NCI-H748 treated with DMSO at 0.1 percent for 48 hours (cell line): ENCODE measurements at regions not wholly inside any gene's neighbourhood (a gene's known extent, or its start where the extent isn't known, plus 50 kb on each side); places are given as distances from the start of the nearest gene placed in this dataset.
"Not testable (repeated sequence)": the region's sequence is repeated elsewhere in the genome, so short reads cannot be mapped to it uniquely, and the experiment has no call there.

Experiments used
- DNase-seq: peaks from one replicate; lab custom pipeline; 2025; lab: John Stamatoyannopoulos, UW

DNA sequence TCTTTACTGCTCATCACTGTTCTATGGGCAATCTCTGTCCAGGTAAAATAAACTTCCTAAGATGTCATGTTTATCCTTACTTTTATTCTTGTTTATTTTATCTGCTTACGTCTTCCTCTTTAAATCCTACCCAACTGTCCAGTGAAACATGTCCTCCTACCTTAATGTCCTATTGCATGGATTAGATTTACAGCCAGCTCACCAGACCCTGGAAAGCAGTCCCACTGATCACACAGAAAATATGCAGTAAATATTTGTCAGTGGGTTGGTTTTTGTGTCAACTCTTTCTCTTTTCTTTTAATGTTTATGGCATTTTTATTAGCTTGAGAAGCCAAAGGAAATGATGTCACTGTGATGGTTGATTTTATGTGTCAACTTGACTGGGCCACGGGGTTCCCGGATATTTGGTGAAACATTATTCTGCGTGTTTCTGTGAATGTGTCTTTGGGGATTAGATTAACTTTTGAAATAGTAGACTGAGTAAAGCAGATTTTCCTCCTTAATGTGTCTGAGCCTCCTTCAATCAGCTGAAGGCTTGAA is 258.3 kb downstream of the SRGAP2C start:
- no peak for DNase-seq

DNA sequence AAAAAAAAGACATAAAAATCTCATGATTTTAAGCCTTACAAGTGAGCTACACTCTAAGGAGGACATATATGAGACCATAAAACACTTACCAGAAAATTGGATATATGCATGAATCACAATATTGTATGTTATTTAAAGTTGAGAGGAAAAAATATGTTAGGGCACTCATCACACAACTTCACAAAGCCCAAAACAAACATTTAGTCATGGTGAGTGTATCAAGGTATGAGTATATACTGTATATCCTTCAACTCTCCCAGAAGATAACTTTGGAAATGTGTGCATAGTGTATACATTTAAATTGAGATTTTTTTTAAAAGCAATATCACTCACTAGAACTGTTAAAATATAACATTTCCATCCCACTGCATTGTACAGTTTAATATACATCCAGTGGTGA is 259.3 kb downstream of the SRGAP2C start:
- no peak for DNase-seq

DNA sequence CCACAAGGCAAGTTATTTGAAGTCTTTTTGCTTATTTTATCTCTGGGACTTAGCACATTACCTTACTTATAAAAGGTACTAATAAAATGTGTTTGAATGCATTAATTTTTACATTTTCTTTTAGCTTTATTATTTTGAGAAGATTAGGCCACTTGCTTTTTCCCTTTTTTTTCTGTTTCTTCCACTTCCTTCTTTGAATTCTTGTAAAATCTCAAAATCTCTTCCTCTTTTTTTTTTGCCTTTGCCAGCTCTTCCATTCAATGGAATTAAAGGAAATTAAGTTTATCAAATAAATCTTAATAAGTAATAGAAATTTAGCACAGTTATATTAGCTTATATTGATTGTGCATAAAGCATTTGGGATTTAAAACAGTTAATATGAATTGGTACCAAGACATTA is 260.9 kb downstream of the SRGAP2C start:
- no peak for DNase-seq

DNA sequence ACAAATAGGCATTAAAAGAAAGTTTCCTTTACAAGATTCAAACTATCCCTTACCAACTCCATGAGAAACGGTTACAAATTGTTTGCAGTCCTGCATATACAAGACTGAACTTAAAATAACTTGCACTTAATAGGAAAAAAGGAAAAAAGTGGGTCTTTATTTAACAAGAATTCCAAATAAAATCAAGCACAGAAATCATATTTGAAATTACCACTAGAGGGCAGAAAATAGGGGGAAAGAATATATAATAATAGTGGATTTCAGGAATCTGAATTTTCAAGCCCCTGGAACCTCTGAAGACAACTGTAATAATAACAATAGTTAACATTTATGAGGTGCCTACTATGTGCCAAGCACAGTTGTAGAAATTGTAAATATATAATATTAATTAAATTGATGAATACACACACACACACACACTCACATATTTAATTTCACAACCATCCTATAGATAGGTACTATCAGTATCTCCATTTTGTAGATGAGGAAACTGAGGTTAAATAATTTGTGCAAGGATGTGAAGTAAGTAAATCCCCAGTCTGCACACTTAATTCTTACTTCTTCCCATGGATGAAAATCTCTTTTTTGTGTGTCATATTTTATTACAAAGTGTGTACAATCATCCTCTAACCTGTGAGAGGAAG is 262.6 kb downstream of the SRGAP2C start:
- peak; percentile 6 for DNase-seq

DNA sequence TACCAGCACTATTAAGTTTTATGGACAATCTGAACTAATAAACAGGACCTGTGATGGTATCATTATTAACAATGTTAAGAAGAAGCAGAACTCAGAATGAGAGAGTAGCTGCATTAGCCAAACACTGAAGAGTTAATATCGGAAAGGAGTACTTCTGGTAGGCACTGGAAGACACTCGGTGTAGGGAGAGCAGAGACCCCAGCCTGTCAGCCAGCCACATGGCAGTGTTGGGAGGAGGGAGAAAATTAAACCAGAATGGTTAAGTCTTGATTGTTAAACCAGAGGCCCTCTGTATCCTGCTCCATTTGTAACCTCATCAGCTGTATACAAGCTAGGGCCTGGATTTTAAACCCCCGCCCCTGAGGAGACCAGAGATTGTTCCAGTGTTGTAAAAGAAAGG is 263.3 kb downstream of the SRGAP2C start:
- not testable (repeated sequence) for DNase-seq

DNA sequence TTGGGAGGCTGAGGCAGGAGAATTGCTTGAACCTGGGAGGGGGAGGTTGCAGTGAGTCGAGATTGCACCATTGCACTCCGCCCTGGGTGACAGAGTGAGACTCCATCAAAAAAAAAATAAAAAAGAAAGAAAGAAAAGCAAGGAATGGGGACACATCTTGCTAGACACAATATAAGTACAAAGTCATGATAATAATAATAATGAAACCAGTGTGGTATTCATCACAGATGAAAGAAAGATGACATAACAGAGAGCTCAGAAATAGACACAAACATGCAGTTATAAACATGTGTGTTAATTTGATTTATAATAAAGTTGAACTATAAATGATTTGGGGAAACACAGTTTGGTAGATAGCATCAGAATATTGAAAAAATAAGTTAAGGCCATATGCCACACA is 264.1 kb downstream of the SRGAP2C start:
- no peak for DNase-seq

DNA sequence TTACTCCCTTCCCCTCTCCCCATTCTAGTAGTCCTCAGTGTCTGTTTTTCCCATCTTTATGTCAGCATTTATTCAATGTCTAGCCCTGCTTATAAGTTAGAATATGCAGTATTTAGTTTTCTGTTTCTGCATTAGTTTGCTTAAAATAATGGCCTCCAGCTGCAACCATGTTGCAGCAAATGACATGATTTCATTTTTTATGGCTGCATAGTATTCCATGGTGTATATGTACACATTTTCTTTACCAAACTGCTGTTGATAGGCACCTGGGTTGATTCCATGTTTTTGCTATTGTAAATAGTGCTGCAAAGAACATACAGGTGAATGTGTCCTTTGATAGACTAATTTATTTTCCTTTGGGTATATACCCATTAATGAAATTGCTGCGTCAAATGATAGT is 267.7 kb downstream of the SRGAP2C start:
- DNase-seq: no peak

DNA sequence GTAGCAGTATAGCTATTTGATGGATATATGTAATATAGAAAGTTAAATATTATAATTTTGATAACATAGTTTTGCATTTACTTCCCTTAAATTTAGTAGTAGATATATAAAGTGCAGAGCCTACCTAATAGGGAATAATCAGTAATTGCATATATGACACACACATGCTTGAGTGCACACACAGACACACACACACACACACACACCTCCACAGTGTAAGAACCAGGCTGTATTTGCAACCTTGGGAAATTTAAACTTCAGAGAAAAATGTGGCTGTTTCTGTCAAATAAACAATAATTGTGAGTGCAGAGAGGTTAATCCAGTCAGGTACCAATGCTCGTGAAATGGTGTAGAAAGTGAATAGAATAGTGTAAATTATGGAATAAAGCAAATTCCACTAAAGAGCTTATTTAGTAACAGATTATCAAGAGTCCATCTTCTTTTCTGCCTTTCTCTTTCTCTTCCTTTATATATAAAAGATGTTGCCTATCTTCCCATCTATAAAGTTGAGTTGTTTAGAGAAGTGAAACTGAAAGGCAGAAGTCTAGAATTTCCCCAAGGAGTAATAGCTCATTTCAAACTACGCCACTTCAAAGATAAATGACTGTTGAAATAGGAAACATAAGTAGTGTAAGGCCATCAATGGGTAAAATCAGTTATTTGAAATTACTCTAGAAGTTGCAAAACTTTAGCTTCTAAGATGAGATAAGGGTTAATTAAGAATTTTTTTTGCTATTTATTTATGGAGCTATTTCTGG is 273.7 kb downstream of the SRGAP2C start:
- DNase-seq: no peak

DNA sequence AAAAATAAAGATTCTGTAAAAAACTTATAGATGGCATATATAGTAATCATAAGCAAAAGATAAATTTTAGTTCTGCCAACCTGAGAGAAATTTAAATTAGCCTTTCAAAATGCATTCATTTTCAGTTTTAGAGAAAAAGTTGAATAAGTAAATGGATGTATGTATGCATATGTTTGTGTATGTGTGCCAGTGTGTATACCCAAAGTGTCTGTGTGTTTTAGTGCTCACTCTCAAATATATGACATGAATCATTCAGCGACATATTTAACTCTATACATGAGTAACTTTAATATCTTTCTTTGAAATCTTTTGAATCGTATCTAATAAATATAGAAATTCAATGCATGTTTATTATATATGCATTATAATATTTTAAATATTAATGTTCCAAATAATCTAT is 274.5 kb downstream of the SRGAP2C start:
- no peak for DNase-seq

DNA sequence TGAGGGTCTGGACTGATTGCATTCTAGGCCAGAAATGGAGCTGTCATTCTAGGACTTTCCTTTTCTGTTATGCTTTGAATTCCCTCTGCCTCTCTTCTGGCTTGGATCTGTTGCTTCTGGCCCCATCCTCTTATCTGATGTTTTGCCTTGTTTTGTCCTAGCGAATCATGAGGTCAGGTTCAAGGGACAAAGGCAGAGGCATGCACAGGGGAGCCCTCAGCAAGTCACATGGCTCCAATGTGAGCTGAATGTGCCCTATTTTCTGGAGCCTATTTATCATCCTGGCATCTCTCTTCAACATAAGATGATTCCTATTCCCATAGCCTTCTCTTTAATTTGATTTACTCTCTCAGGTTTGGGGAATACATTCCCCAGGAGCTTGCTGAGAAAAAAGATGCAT is 284.6 kb downstream of the SRGAP2C start:
- not testable (repeated sequence) for DNase-seq

DNA sequence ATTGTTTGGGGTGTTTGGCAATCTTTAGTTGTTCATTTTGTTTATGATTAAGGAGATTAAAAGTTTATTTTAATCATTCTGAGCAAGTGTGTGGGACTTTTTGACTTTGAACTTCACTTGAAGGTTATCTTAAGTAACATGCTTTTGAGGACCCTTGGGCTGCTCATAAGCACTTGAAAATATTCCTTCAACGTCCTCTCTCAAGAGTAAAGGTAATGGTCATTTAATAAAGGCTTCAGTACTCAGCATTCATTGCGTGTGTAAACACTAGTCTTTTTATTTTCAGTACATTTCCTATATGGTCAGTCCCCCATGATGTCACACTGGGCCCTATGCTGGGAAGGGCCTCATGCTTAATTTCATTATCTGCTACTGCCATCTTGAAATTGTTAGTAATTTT is 285.6 kb downstream of the SRGAP2C start:
- not testable (repeated sequence) for DNase-seq

DNA sequence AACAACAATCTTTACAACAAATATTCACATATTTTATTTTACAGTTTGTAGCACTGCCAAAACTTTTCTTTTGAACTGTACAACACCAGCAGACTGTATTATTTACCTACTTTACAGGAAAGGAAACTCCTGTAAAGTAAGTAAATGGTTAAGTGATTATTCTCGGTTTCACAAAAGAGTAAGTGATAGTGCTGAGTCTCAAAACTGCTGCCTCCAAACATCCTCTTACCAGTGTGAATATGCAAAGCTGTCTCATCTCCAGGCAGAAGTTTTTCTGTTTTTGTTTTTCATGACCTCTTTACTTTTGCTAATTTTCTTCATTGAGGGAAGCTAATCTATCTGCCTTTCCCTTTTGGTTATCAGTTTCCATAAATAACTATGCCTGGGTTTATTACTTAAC is 286.7 kb downstream of the SRGAP2C start:
- no peak for DNase-seq

DNA sequence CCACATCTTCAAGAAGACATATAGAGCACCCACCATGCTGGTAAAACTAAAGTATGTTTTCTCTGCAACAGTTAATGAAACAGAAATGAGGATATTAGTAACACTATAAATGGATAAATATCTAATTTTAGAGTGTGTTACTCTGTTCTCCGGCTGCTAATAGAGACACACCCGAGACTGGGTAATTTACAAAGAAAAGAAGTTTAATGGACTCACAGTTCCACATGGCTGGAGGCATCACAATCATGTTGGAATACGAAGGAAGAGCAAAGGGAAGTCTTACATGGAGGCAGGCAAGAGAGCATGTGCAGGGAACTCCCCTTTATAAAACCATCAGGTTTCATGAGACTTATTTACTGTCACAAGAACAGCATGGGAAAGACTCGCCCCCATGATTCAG is 287.2 kb downstream of the SRGAP2C start:
- no peak for DNase-seq

DNA sequence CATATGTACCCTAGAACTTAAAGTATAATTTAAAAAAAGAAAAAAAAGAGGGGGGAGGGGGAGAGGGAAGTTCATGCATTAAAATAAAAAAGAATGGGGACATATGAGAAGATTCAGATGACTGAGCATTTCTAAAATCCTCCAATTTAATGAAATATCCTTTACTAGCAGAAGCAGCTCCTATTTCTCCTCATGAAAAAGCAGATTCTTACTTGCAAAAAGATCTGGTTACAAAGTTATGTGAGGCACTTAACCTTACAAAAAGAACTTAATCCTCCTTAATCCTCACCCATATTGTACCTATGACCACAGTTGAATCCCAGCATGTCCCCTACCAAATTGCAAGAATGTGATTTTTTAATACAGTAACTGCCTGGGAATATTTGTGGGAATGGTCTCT is 298.5 kb downstream of the SRGAP2C start:
- no peak for DNase-seq

DNA sequence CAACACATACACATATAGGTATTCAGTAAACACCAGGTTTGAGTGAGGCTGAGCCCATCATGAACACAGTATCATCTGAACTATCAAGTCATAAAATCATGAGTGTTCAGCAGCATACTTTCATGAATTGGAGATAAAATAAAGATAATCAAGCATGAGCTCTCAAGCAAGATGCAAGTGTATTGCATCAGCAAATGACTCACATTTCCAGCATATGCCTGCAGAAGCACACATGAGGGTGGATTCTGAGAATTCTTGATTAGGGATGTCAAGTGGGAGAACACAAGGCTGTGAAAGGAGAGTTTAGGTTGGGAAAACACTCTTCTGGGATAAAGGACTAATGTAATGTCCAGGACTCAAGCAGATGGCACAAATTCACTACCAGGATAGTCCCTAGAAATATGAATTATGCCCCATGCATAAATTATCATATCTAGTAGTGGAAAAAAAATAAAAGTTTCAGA is 299.2 kb downstream of the SRGAP2C start:
- no peak for DNase-seq

DNA sequence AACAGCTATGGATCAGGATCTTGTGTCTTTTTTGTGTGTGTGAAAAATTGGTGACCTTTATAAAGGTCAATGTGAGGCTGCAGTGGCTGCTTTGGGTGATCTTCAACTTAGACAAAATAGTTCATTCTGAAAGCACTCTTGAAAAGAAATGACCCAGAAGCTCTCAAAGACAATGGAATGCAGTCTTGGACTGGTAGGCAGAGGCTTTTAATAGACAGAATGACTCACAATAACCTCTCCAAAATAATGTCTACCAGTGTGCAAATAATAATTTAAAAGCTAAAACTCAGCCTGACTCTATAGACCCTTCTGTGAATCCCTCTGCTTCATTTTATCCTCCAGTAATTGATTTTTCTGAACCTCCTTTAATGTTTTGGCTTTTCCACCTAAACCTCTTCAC is 310.0 kb downstream of the SRGAP2C start:
- not testable (repeated sequence) for DNase-seq

DNA sequence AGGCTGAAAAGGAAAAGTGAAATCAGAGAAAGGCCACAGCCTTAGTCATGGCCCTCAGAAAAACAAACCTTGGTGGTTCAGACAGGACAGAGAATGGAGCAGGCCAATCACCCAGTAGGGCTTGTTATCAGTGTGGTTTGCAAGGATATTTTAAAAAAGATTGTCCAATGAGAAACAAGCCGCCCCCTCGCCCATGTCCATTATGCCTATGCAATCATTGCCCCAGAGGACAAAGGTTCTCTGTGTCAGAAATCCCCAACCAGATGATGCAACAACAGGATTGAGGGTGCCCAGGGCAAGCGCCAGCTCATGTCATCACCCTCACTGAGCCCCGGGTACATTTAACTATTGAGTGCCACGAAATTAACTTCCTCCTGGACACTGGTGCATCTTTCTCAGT is 326.7 kb downstream of the SRGAP2C start:
- DNase-seq: not testable (repeated sequence)

DNA sequence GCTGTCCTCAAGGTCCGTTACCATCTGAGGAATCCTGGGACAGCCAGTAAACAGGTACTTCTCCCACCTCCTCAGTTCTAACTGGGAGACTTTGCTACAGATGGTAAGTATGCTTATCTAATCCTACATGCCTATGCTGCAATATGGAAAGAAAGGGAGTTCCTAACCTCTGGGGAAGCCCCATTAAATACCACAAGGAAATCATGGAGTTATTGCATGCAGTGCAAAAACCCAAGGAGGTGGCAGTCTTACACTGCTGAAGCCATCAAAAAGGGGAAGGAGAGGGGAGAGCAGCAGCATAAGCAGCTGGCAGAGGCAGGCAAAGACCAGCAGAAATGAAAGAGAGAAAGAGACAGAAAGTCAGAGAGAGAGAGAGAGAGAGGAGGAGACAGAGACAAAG is 327.1 kb downstream of the SRGAP2C start:
- not testable (repeated sequence) for DNase-seq

DNA sequence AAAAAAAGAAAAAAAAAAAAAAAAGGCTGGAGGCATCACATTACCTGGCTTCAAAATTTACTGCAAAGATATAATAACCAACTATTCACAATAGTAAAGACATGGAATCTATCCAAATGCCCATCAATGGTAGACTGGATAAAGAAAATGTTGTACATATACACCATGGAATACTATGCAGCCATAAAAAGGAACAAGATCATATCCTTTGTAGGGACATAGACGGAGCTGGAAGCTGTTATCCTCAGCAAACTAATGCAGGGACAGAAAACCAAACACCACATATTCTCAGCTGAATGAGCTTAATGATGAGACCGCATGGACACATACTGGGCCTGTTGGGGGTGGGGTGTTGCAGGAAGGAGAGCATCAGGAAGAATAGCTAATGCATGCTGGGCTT is 330.5 kb downstream of the SRGAP2C start:
- DNase-seq: no peak

DNA sequence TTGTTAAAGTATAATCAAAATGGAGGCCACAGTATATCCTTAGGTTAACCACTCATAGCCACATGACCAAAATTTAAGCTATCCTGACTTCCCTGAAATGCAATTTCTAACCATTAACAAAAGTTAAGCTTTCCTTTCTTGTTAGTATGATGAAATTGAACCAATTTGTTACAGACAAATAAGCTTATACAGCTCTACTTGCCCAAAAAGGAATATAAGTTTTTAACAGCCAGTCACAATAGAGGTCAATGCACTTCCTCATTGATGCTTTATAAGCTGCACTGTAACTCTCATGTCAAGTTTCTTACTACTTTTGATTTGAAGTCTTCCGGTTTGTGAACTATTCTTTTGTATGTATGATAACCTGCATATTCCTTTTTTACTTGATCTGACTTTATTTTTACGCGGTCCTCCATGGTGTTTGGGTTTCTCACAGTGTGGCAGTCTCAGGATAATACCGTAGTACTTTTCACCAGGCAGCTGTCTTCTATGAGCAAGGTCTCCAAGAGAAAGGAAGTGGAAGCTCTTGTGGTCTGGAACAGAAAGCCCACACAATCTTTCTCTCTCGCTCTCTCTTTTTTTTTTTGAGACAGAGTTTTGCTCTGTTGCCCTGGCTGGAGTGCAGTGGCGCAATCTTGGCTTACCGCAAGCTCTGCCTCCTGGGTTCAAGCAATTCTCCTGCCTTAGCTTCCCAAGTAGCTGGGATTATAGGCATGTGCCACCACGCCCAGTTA is 331.6 kb downstream of the SRGAP2C start:
- DNase-seq: no peak

DNA sequence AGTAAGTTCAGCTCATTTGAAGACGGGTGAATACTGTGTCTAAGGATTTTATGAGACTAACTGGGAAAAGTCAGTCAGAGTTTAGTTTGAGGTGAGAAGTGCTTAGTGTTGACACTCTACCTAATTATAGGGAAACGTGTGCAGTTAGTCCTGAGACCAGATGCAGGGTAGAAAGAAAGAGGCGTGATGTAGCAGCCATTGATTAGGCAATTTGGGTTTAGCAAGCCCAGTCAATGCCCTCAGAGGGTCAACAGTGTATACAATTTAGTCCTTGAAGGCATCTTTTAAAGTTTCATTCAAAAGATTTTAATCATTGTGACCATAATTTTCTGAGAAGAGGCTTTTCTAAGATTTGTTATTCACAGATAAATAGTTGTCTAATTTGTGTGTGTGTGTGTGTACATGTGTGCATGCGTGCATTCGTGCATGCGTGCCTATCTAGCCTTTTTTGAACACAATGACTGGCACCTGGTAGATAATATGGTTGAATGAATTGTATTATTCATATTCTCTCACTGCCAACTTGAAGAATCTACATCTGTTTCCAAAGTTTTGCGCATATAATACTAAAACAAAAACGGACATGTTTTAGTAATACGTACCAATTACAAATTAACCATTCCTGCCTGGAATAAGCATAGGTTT is 332.9 kb downstream of the SRGAP2C start:
- no peak for DNase-seq

DNA sequence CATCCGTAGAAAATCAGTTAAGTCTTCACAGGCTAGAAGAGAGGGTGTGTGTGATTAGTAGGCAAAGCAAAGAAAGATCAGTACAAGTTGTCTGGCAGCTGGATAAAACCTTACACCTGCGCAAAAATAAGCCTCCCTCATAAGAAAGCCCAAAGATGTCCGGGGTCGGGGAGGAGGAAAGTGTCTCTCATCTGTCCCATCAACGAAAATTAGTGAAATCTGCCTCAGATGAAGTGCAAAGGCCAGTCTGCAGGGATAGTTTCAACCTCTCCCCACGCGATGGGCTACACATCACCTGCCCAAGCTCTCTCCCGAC is 333.9 kb downstream of the SRGAP2C start:
- no peak for DNase-seq
